ENCODE measurements at regions not wholly inside any gene's neighbourhood (a gene's known extent, or its start where the extent isn't known, plus 50 kb on each side); places are given as distances from the start of the nearest gene placed in this dataset.

GRCh38 chr18:51907687-51908597 is 432.1 kb upstream of the DCC start:
- Histone ChIP-seq H3K27ac (ENCODE audit: low read depth in 2 of 2, low read length in 1 of 2) (no peak overlapping the region), H3K36me3 (replicated peaks in 1 of 2; ENCODE audit: control insufficient read depth in 1 of 2, insufficient read depth in 2 of 2, low read length in 1 of 2) (no peaks in the 10 kb centered on the region), H3K4me2 (no peak overlapping the region), H3F3A (replicated peaks; ENCODE audit: insufficient read depth) (no peaks in the 10 kb centered on the region), H3K9me2 (no peaks in the 10 kb centered on the region), H3K79me2 (ENCODE audit: insufficient read depth) (no peaks in the 10 kb centered on the region), H3K27me3 (ENCODE audit: insufficient read depth) (no peaks in the 10 kb centered on the region), H3K4me3 (ENCODE audit: low read depth in 2 of 2, low read length in 1 of 2) (no peak overlapping the region), H2AFZ (ENCODE audit: low read depth) (no peak overlapping the region), H4K20me1 (ENCODE audit: insufficient read depth) (no peaks in the 10 kb centered on the region), H3K4me1 (ENCODE audit: control insufficient read depth in 1 of 2, insufficient read depth in 2 of 2, low read depth in 1 of 2, low read length in 1 of 2) (no peaks in the 10 kb centered on the region), H3K9me3 (no peaks in the 10 kb centered on the region), H3K9ac (no peak overlapping the region)
- no peak for DNase-seq
- ChIA-PET CTCF (no interaction called here), POLR2A (no interaction called here)
- TF ChIP-seq SMC3 (IDR thresholded peaks at IDR 0.05; ENCODE audit: low read depth, low read length): no peak
- no peak for TF ChIP-seq FOXM1 (IDR thresholded peaks at IDR 0.05; ENCODE audit: low read depth)
- no peak for TF ChIP-seq NFIC (IDR thresholded peaks at IDR 0.05; ENCODE audit: borderline replicate concordance)
- no peak for TF ChIP-seq NRF1 (IDR thresholded peaks at IDR 0.05; ENCODE audit: low read depth, low read length)
- 37% methylated on average over 7 of the region's 7 CpGs for WGBS (ENCODE audit: low lambda C conversion rate)

- no peak overlapping the region for H3K4me3 ChIP-seq (ENCODE audit: low read depth in 2 of 2, low read length in 1 of 2)
- H3F3A ChIP-seq (replicated peaks; ENCODE audit: insufficient read depth): no peaks in the 10 kb centered on the region
- H3K9me3 ChIP-seq: no peaks in the 10 kb centered on the region
- ChIA-PET CTCF (no interaction called here), POLR2A (no interaction called here)
- DNase-seq: no peak
- no peak overlapping the region for H3K9ac ChIP-seq
- no peaks in the 10 kb centered on the region for H3K79me2 ChIP-seq (ENCODE audit: insufficient read depth)
- H4K20me1 ChIP-seq (ENCODE audit: insufficient read depth): no peaks in the 10 kb centered on the region
- TF ChIP-seq TAF1 (IDR thresholded peaks at IDR 0.05; ENCODE audit: borderline replicate concordance, low read depth, low read length) (no peak), NRF1 (IDR thresholded peaks at IDR 0.05; ENCODE audit: low read depth, low read length) (no peak), FOXM1 (IDR thresholded peaks at IDR 0.05; ENCODE audit: low read depth) (no peak), YY1 (IDR thresholded peaks at IDR 0.05; ENCODE audit: low read depth) (no peak), ELF1 (IDR thresholded peaks at IDR 0.05) (no peak), USF1 (IDR thresholded peaks at IDR 0.05; ENCODE audit: borderline replicate concordance, low read depth) (no peak), JUND (IDR thresholded peaks at IDR 0.05) (no peak), SMC3 (IDR thresholded peaks at IDR 0.05; ENCODE audit: low read depth, low read length) (no peak), MAX (IDR thresholded peaks at IDR 0.05; ENCODE audit: low read depth) (no peak), RFX5 (IDR thresholded peaks at IDR 0.05; ENCODE audit: low read length) (no peak), GABPA (IDR thresholded peaks at IDR 0.05; ENCODE audit: low read depth) (no peak), MXI1 (IDR thresholded peaks at IDR 0.05; ENCODE audit: low read depth, low read length) (no peak)
- H2AFZ ChIP-seq (ENCODE audit: low read depth): no peak overlapping the region
- H3K4me1 ChIP-seq (ENCODE audit: control insufficient read depth in 1 of 2, insufficient read depth in 2 of 2, low read depth in 1 of 2, low read length in 1 of 2): no peaks in the 10 kb centered on the region
- H3K9me2 ChIP-seq: no peaks in the 10 kb centered on the region
- no peaks in the 10 kb centered on the region for H3K27me3 ChIP-seq (ENCODE audit: insufficient read depth)
- H3K27ac ChIP-seq (ENCODE audit: low read depth in 2 of 2, low read length in 1 of 2): no peak overlapping the region
- no peak overlapping the region for H3K4me2 ChIP-seq
- no peaks in the 10 kb centered on the region for H3K36me3 ChIP-seq (replicated peaks in 1 of 2; ENCODE audit: control insufficient read depth in 1 of 2, insufficient read depth in 2 of 2, low read length in 1 of 2)
Observed at GRCh38 chr18:51908598-51908944, 431.4 kb upstream of the DCC start.

All from SK-N-SH (cell line).